HG03108 (cell line): ENCODE measurements at regions not wholly inside any gene's neighbourhood (a gene's known extent, or its start where the extent isn't known, plus 50 kb on each side); places are given as distances from the start of the nearest gene placed in this dataset.
"Not testable (repeated sequence)": the region's sequence is repeated elsewhere in the genome, so short reads cannot be mapped to it uniquely, and the experiment has no call there.

ENCODE experiments used
- ATAC-seq: cut with Tn5 transposase; IDR thresholded peaks from one replicate; pipeline ENCODE4 v1.9.1; 2021; ENCODE audit warnings: moderate library complexity; ENCODE audit not compliant: unreplicated experiment

DNA sequence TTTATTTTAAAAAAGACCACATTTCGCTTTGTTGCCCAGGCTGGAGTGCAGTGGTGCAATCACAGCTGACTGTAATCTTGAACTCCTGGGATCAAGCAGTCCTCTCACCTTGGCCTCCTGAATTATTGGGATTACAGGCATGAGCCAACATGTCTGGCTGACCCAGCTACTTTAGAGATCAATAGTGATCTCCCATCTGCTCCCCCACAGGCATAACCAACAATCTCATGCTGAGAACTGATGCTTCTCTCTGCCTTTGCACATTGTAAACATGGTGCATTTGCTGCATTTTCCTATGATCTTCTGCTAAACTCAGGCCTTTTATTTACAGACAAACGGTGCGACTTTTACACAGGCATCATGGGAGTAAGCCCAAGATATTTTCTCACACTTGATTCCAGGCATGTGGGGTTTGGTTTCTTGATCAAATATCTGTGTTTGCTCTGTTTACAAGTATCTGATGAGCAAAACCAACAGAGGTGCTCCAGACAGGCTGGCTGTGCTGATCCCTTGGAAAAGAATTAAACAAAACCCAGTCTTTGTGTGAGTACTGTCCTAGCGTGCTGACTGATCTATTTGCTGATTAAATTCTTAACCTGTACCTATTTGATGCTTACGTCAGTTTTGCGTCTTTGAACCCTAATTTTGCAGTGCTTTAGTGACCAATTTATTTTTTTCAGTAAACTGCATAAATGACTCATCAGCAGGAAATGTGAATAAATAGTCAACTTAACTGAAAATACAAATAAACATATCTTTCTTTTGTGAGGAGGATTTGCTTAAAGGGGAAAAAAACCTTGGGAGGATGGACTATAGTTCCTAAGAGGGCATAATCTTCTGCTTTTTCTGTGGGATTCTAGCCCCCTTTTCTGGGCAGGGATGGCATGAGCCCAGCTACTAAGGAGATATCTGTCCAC, 191.7 kb upstream of the NR3C1 start:
- ATAC-seq: no peak

DNA sequence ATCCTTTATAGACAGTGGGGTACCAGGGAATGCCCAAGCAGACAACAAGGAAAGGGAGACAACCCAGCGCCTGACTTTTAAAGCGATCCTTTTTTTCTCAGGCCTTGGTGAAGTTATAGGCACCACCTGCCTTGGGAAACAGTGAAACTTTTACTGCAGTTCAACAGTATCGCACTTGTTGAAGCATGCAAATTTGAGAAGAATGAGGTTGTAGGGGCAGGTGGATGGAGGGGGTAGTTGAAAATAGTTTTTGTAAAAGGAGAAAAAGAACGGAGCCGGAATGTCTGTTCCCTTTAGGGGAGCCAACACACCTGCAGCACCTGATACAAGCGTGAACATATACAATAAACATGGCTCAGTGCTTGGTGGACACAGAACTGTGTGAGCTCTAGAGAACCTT, 190.2 kb upstream of the NR3C1 start:
- ATAC-seq: no peak

DNA sequence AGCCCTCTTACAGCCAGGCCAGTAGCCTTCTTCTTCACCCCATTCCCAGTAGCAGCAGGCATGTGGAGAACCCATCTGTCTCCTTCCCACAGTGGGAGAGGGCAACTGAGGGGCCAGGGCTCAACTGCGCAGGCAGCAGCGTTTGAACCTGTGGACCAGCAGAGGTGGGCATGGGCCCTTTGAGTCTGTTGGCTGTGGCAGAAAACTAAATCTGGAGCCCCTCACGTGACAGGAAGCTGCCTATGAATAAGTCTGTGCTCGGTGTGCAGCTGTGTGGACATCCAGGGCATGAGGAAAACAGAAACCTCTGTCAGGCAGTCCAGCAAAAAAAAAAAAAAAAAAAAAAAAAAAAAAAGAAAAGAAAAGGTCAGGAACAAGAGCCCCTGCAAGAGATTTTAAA, 189.2 kb upstream of the NR3C1 start:
- ATAC-seq: peak; percentile 85

DNA sequence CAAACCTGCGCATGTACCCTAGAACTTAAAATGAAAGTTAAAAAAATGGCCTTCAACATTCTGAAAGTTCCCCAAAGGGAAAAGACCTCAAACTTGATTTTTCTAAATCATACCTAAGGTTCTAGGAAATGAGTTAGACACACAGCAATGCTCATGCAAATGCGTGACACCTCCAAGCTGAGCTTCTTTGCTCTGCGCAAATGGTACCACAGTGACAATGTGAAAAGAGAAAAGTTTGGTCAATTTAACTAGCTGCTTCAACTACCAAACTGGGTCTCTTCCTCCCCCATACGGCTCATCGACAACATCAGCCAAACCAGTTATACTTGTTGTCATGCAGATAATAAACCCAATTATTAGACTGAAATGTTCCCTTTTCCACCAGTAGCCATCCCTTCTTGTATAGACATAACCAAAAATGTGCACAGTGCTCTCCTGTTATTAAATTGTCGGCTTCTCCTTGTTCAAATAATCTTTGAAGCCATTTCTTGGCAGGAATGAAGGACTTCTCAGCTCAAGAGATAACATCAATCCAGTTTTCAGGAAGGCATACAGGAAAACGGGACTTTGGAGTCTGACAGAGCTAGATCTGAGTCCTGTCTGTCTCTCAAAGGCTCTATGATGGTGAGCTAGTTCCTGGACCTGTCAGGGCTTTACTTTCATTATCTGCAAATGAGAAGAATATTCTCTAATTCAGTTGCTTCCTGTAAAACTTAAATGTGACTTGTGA, 185.6 kb upstream of the NR3C1 start:
- no peak for ATAC-seq

DNA sequence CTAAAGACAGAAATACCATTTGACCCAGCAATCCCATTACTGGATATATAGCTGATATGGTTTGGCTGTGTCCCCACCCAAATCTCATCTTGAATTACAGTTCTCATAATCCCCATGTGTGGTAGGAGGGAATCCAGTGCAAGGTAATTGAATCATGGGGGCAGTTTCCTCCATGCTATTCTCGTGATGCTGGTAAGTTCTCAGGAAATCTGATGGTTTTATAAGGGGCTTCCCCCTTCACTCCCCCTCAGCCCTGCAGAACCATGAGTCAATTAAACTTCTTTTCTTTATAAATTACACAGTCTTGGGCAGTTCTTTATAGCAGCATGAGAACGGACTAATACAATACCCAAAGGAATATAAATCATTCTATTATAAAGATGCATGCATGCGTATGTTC, 184.6 kb upstream of the NR3C1 start:
- not testable (repeated sequence) for ATAC-seq

DNA sequence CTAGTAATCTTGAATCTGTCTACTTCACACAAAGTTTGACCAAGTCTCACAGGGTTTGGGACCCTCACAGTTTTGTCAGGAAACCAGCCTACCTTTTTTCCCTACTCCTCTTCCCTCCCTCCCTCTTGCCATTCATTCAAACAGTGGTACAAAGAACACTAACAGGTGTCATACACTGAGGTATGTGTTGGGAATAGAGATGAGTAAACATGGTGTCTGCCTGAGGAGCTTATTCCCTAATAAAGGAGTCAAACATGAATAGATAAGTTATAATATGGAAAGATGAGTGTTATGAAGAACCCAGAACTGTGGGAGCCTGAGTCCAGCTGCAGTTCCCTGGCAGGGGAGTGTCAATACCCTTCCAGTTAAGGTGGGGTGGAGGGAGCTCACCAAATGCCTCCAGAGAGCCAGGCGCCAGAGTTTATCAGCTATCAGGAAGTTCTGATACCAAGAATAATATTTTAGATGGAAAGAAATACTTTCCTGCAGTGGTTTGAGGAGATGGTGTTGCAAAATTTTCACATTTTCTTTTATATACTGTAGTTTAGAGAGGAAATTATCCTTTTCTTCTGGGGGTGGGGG, 183.4 kb upstream of the NR3C1 start:
- no peak for ATAC-seq

DNA sequence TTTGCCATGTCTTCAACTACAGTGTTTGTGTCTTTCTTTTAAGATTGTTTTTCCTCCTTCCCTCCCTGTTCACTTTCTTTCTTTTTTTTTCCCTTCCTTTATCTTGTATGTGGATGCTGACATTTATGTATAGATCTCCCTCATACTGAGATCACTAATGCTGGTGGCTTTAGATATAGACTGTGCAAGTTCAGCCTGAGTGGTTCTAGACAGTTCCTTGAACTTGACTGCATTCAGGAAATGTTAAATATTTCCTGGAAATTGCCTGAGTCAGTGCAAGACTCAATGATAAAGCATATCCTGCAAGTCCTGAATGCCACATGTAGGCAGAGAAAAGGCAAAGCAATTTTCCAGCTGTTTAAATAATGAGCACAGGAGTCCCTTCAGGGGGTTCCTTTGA, 182.5 kb upstream of the NR3C1 start:
- no peak for ATAC-seq

DNA sequence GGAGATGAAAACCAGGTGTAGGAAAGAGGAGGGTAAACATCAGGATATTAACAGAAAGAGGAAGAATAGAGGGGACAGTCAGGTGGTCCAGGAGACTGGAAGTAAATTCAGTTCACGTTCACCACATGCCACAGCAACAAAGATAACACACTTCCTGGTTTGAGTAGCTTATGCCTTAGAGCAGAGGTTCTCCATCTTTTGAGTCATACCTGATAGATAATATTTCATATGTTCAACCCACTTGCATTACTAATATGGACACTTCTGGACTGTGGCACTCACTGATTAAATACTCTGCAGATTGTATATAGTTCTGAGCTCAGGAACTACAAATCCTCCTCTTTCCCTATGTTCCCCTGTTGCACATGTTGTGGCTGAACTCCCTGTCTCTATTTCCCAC, 179.9 kb upstream of the NR3C1 start:
- no peak for ATAC-seq

DNA sequence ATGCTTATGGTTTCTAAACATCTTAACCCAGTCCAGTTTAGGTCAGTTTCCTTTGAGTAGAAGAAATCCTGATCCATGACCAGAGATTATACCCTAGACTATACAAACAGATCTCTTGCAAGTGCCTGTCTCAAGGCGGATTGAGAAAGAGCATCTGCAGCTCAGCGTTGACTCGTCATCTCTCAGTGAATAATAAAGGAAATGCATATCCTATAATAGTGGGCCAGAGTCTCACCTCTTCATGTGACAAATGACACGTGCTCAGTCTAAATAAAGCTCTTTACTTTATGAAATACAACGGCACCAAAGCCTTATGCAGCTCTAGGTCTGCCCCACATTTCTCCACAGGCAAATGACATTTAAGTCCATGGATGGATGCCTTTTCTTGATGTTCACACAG, 179.4 kb upstream of the NR3C1 start:
- ATAC-seq: no peak

DNA sequence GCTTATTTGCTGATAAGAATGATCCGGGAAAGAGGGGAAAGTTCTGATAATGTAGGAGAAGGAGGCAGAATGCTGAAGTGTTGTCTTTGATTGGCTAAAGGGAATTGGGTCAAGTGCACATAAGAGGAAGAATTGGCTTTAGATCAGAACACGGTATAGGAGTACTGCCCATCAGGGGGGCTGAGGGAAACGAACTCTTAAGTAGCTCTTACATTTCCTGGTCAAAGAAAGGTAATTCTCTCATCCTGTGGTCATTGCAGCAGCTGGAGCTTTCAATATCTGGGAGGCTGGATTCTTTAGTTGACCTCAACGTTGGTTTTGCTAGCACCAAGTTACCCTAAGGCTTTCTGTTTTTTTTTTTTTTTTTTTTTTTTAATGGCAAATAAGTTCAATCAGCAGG, 178.7 kb upstream of the NR3C1 start:
- no peak for ATAC-seq

DNA sequence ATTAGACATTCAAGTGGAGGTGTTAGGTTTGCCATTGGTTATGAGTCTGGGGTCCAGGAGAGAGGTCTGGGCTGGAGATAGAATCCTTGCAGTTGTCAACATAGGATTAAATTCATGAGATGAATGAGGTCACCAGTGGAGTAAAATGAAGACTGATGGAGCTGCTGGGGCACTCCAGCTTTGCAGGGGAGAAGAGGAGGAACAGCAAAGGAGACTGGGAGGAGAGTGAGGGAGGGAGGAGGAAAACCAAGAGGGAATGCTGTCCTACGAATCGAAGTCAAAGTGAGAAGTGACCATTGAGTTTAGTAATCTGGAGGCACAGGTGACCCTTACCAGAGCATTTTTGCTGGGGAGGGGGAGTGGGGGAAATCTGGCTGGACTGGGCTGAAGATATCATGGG, 178.2 kb upstream of the NR3C1 start:
- ATAC-seq: no peak

DNA sequence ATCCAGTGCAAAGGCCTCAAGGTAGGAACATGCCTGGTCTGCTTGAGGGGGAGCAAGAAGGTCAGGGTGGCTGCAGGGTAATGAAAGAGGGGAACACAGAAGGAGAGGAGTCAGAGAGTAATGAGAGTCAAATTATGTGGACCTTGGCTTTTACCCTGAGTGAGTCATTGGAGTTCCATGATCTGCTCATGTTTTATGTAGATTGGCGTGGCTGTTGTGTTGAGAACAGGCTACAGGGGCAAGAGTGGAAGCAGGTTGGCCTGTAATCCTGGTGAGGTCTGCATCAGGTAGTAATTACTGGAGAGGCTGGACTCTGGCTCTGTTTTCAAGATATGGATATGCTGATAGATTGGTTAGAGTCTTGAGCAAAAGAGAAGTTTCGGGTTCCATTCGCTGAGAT, 177.7 kb upstream of the NR3C1 start:
- ATAC-seq: no peak

DNA sequence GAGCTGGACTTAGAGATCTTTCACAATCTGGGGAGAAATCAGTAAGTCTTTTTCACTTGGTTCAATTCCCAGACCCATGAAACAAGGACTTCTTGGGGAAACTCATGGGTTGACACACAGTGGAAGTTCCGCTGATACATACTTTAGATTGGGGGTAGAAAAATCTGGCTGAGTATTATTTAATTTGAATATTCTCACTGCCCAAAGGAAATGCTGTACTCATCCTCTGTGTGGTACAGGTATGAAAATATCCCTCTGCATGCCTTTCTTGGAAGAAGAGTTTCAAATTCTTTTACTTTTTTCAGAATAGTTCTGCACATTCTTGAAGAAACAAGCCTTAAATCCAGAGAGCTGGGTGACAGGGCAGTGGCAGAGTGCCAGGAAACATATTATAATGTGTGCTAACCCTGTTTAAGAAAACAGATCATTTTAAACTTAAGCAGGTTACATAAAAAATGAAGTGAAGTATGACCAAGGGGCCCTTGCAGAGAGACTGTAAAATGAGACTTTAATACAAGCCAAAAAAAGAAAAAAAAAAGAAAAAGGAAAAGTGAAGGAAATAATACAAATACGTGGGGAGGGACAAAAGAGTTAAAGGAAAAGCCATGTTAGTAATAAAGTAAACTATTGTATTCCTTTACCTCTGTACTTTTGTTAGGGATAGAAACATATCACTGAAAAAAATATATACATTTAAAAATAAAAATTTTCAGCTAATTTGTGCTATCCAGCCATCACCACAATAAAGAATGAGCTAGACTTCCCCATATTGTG, 173.4 kb upstream of the NR3C1 start:
- ATAC-seq: no peak

DNA sequence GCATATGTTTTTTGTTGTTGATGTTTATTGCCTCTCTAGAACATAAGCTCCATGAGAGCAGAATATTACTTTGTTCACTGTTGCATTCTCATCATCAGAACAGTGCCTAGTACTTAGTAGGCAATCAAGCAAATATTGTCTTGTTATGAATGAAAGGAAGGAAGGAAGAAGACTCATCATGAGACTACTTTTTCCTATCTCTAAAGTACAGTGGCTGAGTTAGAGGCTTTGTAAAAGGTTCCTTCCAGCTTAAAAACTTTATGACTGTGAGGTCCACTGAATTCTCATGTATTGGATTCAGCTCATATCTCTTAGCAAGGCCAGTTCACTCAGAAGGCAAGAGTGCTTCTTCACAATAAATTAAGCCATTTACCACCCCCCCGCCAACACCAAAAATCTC, 171.8 kb upstream of the NR3C1 start:
- no peak for ATAC-seq

DNA sequence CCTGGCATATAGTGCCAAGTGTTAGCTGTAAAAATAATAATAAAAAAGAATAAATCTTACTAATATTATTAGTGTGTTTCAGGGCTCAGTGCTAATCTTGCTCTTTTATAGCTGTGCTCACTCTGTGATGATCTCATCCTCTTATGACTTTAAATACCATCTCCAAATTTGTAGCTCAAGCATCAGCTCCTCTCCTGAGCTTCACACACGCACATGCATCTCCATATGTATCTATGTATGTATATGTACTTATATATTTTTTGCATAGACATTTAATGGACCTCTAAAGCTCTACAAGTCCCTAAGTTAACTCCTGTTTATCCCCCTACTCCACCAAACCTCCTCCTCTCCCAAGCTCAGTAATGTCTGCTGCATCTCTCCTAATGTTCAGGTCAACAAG, 170.8 kb upstream of the NR3C1 start:
- no peak for ATAC-seq

DNA sequence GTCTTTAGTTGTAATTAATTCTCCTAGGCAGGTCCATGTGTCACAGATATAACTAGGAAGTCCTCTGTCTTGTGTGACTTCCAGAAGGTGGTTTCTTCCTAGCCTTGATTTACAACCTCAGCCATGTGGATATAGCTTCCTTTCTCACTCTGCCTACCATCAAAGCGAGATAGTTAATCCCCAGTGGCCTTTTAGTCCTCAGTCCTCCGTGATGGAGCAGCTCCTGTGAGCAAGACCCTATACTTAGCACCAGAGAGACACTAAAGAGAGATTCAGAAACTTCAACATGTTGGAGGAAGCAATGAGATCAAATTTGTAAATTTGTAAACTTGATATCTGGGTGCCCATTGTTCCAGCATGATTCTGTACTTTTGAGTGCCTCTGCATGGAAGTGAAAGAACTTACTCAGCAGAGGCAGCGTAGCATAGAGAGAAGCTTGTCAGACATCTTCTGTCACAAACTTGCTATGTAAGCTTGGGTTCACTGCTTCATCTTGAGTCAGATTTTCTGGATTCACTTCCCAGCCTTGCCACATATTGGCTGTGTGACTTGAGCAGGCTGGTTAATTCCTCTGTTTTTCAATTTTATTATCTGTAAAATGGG, 170.2 kb upstream of the NR3C1 start:
- ATAC-seq: peak; percentile 52

DNA sequence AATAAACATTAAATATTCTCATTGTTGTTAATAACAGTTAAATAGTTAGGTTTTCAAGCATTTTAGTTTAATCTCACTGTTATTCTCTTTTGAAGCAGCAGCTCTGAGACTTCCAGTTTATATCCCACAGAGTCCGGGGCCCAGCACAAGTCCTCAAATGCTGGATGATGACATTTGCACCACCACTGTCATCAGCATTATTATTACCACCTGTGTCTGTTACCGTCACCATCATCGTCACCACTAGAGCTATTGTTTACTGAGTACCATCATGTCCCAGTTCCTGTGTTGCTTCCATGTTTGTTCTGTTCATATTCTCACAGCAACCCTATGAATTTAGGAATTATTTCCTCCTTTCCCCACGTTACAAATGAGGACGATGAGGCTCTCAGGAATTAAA, 169.2 kb upstream of the NR3C1 start:
- no peak for ATAC-seq

DNA sequence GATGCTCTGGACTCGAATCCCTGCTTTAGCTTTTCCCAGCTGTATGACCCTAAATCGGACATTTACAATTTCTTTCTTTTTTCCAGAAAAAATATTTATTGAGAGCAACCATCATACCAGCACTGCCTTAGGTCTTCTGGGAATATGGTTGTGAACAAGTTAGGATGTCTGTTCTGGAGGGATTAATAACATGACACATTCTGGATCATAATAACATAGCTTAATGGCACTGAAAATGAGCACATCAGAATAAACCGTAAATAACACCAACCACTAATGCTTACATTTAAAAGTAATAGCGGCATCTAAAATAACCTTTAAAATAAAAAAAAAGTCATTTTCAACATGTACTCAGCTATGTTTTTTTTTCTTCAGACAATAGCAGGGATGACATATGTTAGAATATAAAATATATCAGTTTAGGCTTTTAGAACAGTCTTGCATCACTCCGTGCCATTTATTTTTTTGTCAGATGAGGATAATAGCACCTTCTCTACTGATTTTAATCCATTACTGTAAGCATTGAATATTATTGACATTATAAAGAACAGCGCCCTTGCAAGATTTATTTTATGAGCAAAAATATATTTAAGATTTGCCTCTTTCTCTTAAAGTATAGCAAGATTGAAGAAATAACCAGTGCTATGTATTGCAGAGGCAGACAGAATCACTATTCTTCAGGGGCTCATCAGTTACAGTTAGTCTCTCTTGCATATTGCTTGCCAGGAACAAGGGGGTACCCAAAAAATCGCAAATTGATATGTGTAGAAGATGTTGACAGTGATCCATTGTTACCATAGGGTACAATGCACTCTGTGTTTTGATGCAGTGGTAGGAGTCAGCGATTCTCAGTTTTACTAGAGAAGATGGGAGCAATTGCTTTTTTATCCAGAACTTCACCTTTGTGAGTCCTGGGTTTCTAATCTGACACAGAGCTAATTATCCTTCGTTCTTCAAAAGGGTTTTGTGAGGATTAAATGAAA, 168.4 kb upstream of the NR3C1 start:
- ATAC-seq: no peak

DNA sequence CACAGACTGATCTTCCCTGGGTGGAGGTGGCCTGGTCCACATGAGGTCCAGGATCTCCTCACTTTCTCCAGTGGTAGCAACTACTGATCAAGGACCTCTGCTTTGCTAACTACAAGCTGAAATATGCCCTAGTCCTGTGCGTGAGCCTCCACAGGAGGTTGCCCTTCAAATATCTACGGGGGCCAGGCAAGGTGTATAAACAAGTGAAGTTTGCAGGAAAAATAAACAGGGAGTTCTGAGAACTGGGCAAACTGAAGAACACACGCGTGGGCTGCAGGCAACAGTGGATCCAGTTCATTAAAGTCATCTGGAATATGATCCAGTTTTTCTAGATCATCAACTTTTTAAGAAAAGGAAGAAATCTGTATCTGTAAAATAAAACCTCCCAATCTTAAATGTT, 167.5 kb upstream of the NR3C1 start:
- ATAC-seq: no peak
